ENCODE measurements at regions not wholly inside any gene's neighbourhood (a gene's known extent, or its start where the extent isn't known, plus 50 kb on each side); places are given as distances from the start of the nearest gene placed in this dataset.
"Not testable (repeated sequence)": the region's sequence is repeated elsewhere in the genome, so short reads cannot be mapped to it uniquely, and the experiment has no call there.

GRCh38 chr18:7178568-7178967, 52.3 kb upstream of the LRRC30 start:
- not testable (repeated sequence) for DNase-seq (ENCODE audit: low read depth)

- peak; percentile 75 for DNase-seq (ENCODE audit: low read depth)
Observed at GRCh38 chr18:7177116-7177744, 53.7 kb upstream of the LRRC30 start.

DNA sequence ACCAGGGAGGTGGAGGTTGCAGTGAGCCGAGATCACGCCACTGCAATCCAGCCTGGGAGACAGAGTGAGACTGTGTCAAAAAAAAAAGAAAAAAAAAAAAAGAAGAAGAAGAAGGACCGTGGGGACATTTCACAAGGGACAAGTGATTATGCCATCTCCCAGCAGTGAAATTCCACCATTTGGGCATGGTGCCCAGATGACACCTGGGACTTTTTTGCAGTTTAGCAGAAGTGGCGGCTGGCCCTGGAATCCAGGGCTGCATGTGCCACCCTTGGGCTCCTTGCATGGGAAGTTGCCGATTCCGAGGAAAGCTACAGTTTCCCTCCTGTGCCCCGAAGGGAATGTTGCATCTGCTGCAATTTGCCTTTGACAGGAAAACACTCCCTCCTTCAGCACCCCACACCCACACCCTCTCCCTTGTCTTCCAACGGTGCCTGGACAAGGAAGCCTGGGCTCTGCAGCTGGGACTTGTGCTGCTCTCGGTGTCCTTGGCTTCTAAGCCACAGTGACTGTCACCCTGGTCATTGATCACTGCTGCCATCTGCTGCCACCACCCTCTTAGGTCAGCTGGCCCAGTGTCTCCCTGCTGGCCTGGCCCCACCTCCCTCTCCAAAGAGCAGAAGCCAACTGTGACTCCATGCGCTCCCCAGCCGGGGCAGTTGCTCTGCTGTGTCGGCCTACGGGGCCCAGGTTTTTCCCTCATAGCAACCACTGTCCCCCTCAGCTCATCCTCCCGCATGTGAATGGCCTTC, 56.4 kb upstream of the LRRC30 start:
- no peak for DNase-seq (ENCODE audit: low read depth)

- DNase-seq (ENCODE audit: low read depth): no peak
Observed at GRCh38 chr18:7173216-7173615, 55.6 kb upstream of the LAMA1 start.

DNA sequence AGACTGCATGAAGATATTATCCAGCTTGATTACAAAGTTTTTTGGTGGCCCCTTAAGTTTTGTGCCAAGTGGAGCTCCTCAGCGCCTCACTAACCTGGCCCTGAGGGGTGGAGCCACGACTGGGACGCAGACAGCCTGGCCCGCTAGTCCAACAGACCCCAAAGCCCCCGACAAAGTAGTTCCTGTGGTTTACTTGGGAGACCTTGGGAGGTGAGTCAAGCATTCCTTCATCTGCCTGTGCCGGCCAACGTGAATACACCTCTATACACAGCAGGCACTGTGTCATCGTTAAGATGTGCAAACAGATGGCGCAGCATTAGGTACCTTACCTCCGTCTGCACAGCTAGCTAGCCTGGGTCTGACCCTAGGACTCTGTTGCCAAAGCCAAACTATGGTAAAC, 55.0 kb upstream of the LAMA1 start:
- no peak for DNase-seq (ENCODE audit: low read depth)

DNA sequence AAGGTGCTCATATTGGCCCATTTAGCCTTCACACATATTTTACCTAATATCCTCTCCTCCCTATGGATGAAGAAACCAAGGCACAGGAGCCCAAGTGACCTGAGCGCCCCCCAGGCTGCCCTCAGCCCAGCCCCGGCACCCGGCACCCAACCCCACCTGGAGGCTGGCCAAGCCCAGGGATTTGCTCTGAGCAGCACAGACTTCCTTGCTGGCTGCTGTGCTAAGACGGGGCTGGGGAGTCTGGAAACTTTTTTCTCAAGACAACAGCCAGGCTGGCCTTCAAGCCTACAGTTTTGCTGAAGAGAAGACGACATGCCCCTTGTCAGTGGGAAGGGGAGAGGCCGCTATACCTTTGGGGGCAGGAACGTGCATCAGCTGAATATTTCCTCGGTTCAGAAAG, 52.7 kb upstream of the LAMA1 start:
- no peak for DNase-seq (ENCODE audit: low read depth)

- DNase-seq (ENCODE audit: low read depth): no peak
Observed at GRCh38 chr18:7169601-7170000, 52.0 kb upstream of the LAMA1 start.

GRCh38 chr18:7168408-7168807, 50.8 kb upstream of the LAMA1 start:
- DNase-seq (ENCODE audit: low read depth): no peak

Data from fibroblast of the conjunctiva (primary cell).